B cell (primary cell): ENCODE measurements at regions not wholly inside any gene's neighbourhood (a gene's known extent, or its start where the extent isn't known, plus 50 kb on each side); places are given as distances from the start of the nearest gene placed in this dataset.

Source experiments
- CTCF ChIP-seq: fragments of 200-600 bp; IDR thresholded peaks from one replicate; pipeline ENCODE4 v1.8.0; 2022; ENCODE audit warnings: antibody characterized with exemption, mild to moderate bottlenecking
- EZH2 ChIP-seq: IDR thresholded peaks from 2 replicates; pipeline ENCODE4 v1.6.1; 2012; ENCODE audit warnings: borderline replicate concordance, low read depth, mild to moderate bottlenecking, moderate library complexity, low read length; ENCODE audit not compliant: insufficient read depth, poor library complexity, severe bottlenecking

DNA sequence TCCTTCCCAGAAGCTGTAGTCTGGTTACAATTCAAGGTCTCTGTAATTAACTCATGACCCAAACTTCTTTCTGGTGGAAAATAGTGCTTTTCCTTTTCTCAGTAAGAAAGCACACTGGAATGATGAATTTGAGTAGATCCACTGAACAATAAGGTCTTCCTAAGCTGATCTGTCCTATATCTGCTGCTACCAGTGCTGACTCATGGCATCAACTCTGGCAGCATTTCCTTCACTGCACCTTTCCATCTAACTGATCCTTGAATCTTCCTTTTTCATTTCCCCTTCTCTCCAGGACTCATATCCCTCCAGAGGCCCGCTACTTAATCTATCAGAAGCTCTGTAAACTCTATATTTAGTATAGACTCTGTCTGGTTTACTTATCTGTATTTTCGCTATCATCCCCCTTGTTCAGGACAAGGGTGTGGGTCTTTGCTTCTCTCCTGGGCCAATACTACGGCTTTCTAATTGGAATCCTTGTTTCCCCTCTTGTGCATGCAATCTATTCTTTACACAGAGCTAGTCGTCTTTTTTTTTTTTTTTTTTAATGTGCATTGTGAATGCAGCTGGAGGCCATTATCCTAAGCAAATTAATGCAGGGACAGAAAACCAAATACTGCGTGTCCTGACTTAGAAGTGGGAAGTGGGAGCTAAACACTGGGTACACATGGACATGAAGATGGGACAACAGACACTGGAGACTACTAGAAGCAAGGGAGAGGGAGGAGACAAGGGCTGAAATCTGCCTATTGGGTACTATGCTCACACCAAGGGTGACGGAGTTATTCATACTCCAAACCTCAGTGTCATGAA, 192.2 kb upstream of the RPS23 start:
- TF ChIP-seq CTCF (no peak), EZH2 (no peak)
